GM12878 (cell line): ENCODE measurements at regions not wholly inside any gene's neighbourhood (a gene's known extent, or its start where the extent isn't known, plus 50 kb on each side); places are given as distances from the start of the nearest gene placed in this dataset.

Experiments
- ATAC-seq: fragments of 200-7000 bp; cut with Tn5 transposase; 3 replicates; pipeline ENCODE4 v1.9.1; 2020; ENCODE audit warnings: mild to moderate bottlenecking, moderate library complexity
- BruUV-seq: library from RNA; stranded (reverse); fragments of 400-500 nt; replicated peaks from 2 replicates; lab custom pipeline; 2021; lab: Mats Ljungman, UMichigan
- CTCF ChIA-PET: fragments of 300-600 bp; sonication (Branson Sonifier 250); formaldehyde crosslinking; extraction: SDS; loops from one replicate; lab custom pipeline; 2021; ENCODE audit warnings: inconsistent platforms; lab: Yijun Ruan, JAX
- POLR2A ChIA-PET: fragments of 350-600 bp; formaldehyde crosslinking; extraction: SDS; loops from one replicate; lab custom pipeline; 2021; ENCODE audit warnings: inconsistent platforms; lab: Charles Lee
- RAD21 ChIA-PET: fragments of 300-600 bp; sonication (Branson Sonifier 250); formaldehyde crosslinking; loops from one replicate; lab custom pipeline; 2023; ENCODE audit warnings: antibody characterized with exemption; ENCODE audit not compliant: unreplicated experiment; lab: Charles Lee
- SMC1A ChIA-PET: fragments of 300-600 bp; sonication (Branson Sonifier 250); formaldehyde crosslinking; loops from one replicate; lab custom pipeline; 2023; ENCODE audit not compliant: unreplicated experiment, uncharacterized antibody; lab: Charles Lee
- DNase-seq: peaks from one replicate; pipeline ENCODE4 v3.0.0-alpha.2; 2011; ENCODE audit warnings: low read depth, low spot score
- FAIRE-seq: peaks from 3 replicates; lab custom pipeline; 2011; peaks lifted over from hg19 to GRCh38; lab: Jason Lieb, UNC
- H2AFZ ChIP-seq: 2 replicates; pipeline ENCODE4 v1.6.0; 2011; ENCODE audit warnings: low read depth, low read length, control low read depth; ENCODE audit not compliant: control insufficient read depth
- H3K27ac ChIP-seq: 2 replicates; pipeline ENCODE4 v1.5.1; 2011; ENCODE audit warnings: control low read depth; ENCODE audit not compliant: control insufficient read depth, insufficient read depth
- H3K27me3 ChIP-seq, 2 experiments: replicated peaks in 1 of 2; 2 replicates each; pipeline versions ENCODE4 v1.6.0 to v1.6.1; 2011; ENCODE audit warnings: low read length in 1 of 2; ENCODE audit not compliant: control insufficient read depth in 2 of 2, insufficient read depth in 2 of 2
- H3K36me3 ChIP-seq, 2 experiments: 2 replicates each; pipeline ENCODE4 v1.5.1; 2011; ENCODE audit warnings: low read length in 1 of 2; ENCODE audit not compliant: control insufficient read depth in 2 of 2, insufficient read depth in 2 of 2
- H3K4me1 ChIP-seq: 2 replicates; pipeline ENCODE4 v1.6.1; 2011; ENCODE audit warnings: mild to moderate bottlenecking, low read length, moderate library complexity, mixed read lengths; ENCODE audit not compliant: control insufficient read depth, insufficient read depth
- H3K4me2 ChIP-seq: 2 replicates; pipeline ENCODE4 v1.6.0; 2011; ENCODE audit warnings: control low read depth; ENCODE audit not compliant: control insufficient read depth, insufficient read depth
- H3K4me3 ChIP-seq: fragments of 200-600 bp; sonication (generic); 2 replicates; pipeline ENCODE4 v1.5.1; 2016
- H3K79me2 ChIP-seq: 2 replicates; pipeline ENCODE4 v1.6.0; 2011; ENCODE audit warnings: low read length; ENCODE audit not compliant: control insufficient read depth, insufficient read depth
- H3K9ac ChIP-seq: 2 replicates; pipeline ENCODE4 v1.8.0; 2011; ENCODE audit warnings: low read length, control low read depth, mixed read lengths; ENCODE audit not compliant: control insufficient read depth, insufficient read depth
- H3K9me3 ChIP-seq: replicated peaks from 3 replicates; pipeline ENCODE4 v1.5.1; 2011; ENCODE audit warnings: mild to moderate bottlenecking, low read length; ENCODE audit not compliant: control insufficient read depth, insufficient read depth
- H4K20me1 ChIP-seq: 2 replicates; pipeline ENCODE4 v1.6.0; 2011; ENCODE audit not compliant: control insufficient read depth, insufficient read depth
- CBX5 ChIP-seq: sonication (generic); IDR thresholded peaks from 2 replicates; pipeline ENCODE4 v1.6.1; 2016; ENCODE audit warnings: low read depth, moderate library complexity, mild to moderate bottlenecking, inconsistent platforms
- CHD4 ChIP-seq: fragments of 200-600 bp; sonication (generic); IDR thresholded peaks from 2 replicates; pipeline ENCODE4 v1.6.1; 2016; ENCODE audit warnings: mild to moderate bottlenecking
- CREB1 ChIP-seq: IDR thresholded peaks from 2 replicates; pipeline ENCODE4 v1.6.1; 2012; ENCODE audit warnings: low read depth, mild to moderate bottlenecking, inconsistent platforms
- DPF2 ChIP-seq: fragments of 450-650 bp; IDR thresholded peaks from 2 replicates; pipeline ENCODE4 v1.6.1; 2017; ENCODE audit warnings: mild to moderate bottlenecking
- FOXK2 ChIP-seq: fragments of 450-650 bp; IDR thresholded peaks from 2 replicates; pipeline ENCODE4 v1.6.1; 2017; ENCODE audit warnings: mild to moderate bottlenecking, moderate library complexity
- IKZF2 ChIP-seq, 2 experiments: fragments of 450-650 bp; IDR thresholded peaks; 2 replicates each; pipeline ENCODE4 v1.6.1; 2017; ENCODE audit warnings: mild to moderate bottlenecking in 2 of 2, moderate library complexity in 2 of 2
- KLF5 ChIP-seq: fragments of 450-650 bp; IDR thresholded peaks from 2 replicates; pipeline ENCODE4 v1.6.1; 2014; ENCODE audit warnings: mild to moderate bottlenecking; ENCODE audit not compliant: partially characterized antibody
- NFYB ChIP-seq: IDR thresholded peaks from 2 replicates; pipeline ENCODE4 v1.6.1; 2011; ENCODE audit warnings: low read depth, mild to moderate bottlenecking, low read length, improper control_type of control experiment, moderate library complexity; ENCODE audit not compliant: insufficient read depth
- NR2C1 ChIP-seq: fragments of 450-650 bp; IDR thresholded peaks from 2 replicates; pipeline ENCODE4 v1.6.1; 2017; ENCODE audit warnings: antibody characterized with exemption, mild to moderate bottlenecking, moderate library complexity
- PML ChIP-seq: IDR thresholded peaks from 2 replicates; pipeline ENCODE4 v1.6.1; 2012; ENCODE audit warnings: low read length, inconsistent platforms
- RCOR1 ChIP-seq: conservative IDR thresholded peaks from 2 replicates; pipeline ENCODE4 v1.6.1; 2012; ENCODE audit warnings: low read depth, low read length, improper control_type of control experiment
- SIX5 ChIP-seq: IDR thresholded peaks from 2 replicates; pipeline ENCODE4 v1.6.1; 2011; ENCODE audit warnings: mild to moderate bottlenecking, low read depth, low read length, moderate library complexity; ENCODE audit not compliant: severe bottlenecking
- TBL1XR1 ChIP-seq: IDR thresholded peaks from 2 replicates; pipeline ENCODE4 v1.6.1; 2012; ENCODE audit warnings: low read depth, low read length, improper control_type of control experiment
- WGBS: methylation state at CpG from one replicate; pipeline ENCODE4 v1.1.6; 2016; ENCODE audit warnings: low lambda C conversion rate; ENCODE audit not compliant: insufficient replicate concordance, insufficient coverage; ENCODE audit errors: missing lambda C conversion rate; 5-methylcytosine and 5-hydroxymethylcytosine counted together
- in situ Hi-C: fragments of 300-500 bp; cut with MboI; formaldehyde crosslinking; loops from 9 replicates; pipeline ENCODE4 v1.14.3; 2018; ENCODE audit warnings: mixed read lengths
- intact Hi-C: fragments of 100-400 bp; cut with micrococcal nuclease; formaldehyde crosslinking; loops from one replicate; pipeline ENCODE4 v1.14.2; 2022; ENCODE audit not compliant: unreplicated experiment
- TF ChIP-seq, protein P1 (sequence below): fragments of 450-650 bp; IDR thresholded peaks from 2 replicates; pipeline ENCODE4 v1.6.1; 2016; ENCODE audit warnings: mild to moderate bottlenecking
- TF ChIP-seq, protein P2 (sequence below): IDR thresholded peaks from 2 replicates; pipeline ENCODE4 v1.6.1; 2012; ENCODE audit warnings: low read depth, low read length, improper control_type of control experiment

GRCh38 chr6:12535586-12536314, 180.8 kb upstream of the PHACTR1 start (continued):
- TF ChIP-seq PML, result no peak
- no peak for TF ChIP-seq CHD4
- TF ChIP-seq, protein P1, sequence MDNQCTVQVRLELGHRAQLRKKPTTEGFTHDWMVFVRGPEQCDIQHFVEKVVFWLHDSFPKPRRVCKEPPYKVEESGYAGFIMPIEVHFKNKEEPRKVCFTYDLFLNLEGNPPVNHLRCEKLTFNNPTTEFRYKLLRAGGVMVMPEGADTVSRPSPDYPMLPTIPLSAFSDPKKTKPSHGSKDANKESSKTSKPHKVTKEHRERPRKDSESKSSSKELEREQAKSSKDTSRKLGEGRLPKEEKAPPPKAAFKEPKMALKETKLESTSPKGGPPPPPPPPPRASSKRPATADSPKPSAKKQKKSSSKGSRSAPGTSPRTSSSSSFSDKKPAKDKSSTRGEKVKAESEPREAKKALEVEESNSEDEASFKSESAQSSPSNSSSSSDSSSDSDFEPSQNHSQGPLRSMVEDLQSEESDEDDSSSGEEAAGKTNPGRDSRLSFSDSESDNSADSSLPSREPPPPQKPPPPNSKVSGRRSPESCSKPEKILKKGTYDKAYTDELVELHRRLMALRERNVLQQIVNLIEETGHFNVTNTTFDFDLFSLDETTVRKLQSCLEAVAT, result no peak
- no peak for TF ChIP-seq NFYB
- no peak for TF ChIP-seq NR2C1
- no peak for TF ChIP-seq CBX5
- TF ChIP-seq, all 136 proteins: peak for 0

- ChIA-PET CTCF (no interaction called here), RAD21 (interaction anchor here (0.7 kb wide), 1 partner anchor 246 kb away, joined by 3 read pairs; the partner anchor contains the start of gene EDN1), POLR2A (no interaction called here), SMC1A (interaction anchor here (1.2 kb wide), 1 partner anchor 32 kb away, joined by 4 read pairs; no protein-coding TSS in a partner anchor)
- DNase-seq (no peak), FAIRE-seq (no peak), ATAC-seq (no peak)
- H3K4me2 ChIP-seq, result no peak overlapping the region
- H3K4me1 ChIP-seq, result no peaks in the 10 kb centered on the region
- H2AFZ ChIP-seq, result no peak overlapping the region
- H3K36me3 ChIP-seq, result no peaks in the 10 kb centered on the region
- 40% methylated on average over 5 of the region's 5 CpGs for WGBS
- BruUV-seq, result no TSS peak
- TF ChIP-seq IKZF2 (IDR thresholded peaks at IDR 0.05) (no peak), KLF5 (no peak), FOXK2 (no peak), TBL1XR1 (no peak), DPF2 (no peak), SIX5 (no peak), RCOR1 (no peak), CREB1 (no peak)
- TF ChIP-seq, protein P2, sequence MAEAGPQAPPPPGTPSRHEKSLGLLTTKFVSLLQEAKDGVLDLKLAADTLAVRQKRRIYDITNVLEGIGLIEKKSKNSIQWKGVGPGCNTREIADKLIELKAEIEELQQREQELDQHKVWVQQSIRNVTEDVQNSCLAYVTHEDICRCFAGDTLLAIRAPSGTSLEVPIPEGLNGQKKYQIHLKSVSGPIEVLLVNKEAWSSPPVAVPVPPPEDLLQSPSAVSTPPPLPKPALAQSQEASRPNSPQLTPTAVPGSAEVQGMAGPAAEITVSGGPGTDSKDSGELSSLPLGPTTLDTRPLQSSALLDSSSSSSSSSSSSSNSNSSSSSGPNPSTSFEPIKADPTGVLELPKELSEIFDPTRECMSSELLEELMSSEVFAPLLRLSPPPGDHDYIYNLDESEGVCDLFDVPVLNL, result no peak
- H3K27ac ChIP-seq, result no peak overlapping the region
- H3K27me3 ChIP-seq, result peaks cover 0 to 2% of the 10 kb centered on the region in 2 experiments; a peak in 1 of 4 replicates
- no peaks in the 10 kb centered on the region; the same call in 2 of the 3 replicates for H3K9me3 ChIP-seq
- intact Hi-C loops, result no loop called here
- no peak overlapping the region for H3K9ac ChIP-seq
- no peaks in the 10 kb centered on the region for H4K20me1 ChIP-seq
- no peak overlapping the region for H3K4me3 ChIP-seq
- no peaks in the 10 kb centered on the region for H3K79me2 ChIP-seq
- in situ Hi-C loops, result no loop called here
Measured at GRCh38 chr6:12536416-12536815, 180.2 kb upstream of the PHACTR1 start.
